Esophagus squamous epithelium (tissue), 5 donors: ENCODE measurements at regions not wholly inside any gene's neighbourhood (a gene's known extent, or its start where the extent isn't known, plus 50 kb on each side); places are given as distances from the start of the nearest gene placed in this dataset.
"Not testable (repeated sequence)": the region's sequence is repeated elsewhere in the genome, so short reads cannot be mapped to it uniquely, and the experiment has no call there.

Experiments
- DNase-seq: peaks from one replicate; lab custom pipeline; 2025; lab: John Stamatoyannopoulos, UW
- H3K27ac ChIP-seq, 4 donors: fragments of 200-600 bp; sonication (generic); one replicate each; pipeline ENCODE4 v1.5.1; 2016 to 2019; ENCODE audit warnings: mild to moderate bottlenecking in 1 of 4
- H3K27me3 ChIP-seq, 4 donors: fragments of 200-600 bp; sonication (generic); 1 replicate in 3 of 4; 2 replicates in 1 of 4; pipeline versions ENCODE4 v1.5.1 to v1.6.0; 2017 to 2021; ENCODE audit warnings: antibody characterized with exemption in 1 of 4
- H3K36me3 ChIP-seq, 3 donors: fragments of 200-600 bp; sonication (generic); one replicate each; pipeline ENCODE4 v1.5.1; 2016 to 2019
- H3K4me1 ChIP-seq, 3 donors: fragments of 200-600 bp; sonication (generic); one replicate each; pipeline ENCODE4 v1.5.1; 2017 to 2019
- H3K4me3 ChIP-seq, 4 donors: fragments of 200-600 bp; sonication (generic); 1 replicate in 3 of 4; 2 replicates in 1 of 4; pipeline ENCODE4 v1.5.1; 2016 to 2019; ENCODE audit warnings: mild to moderate bottlenecking in 2 of 4, moderate library complexity in 1 of 4
- H3K9me3 ChIP-seq, 3 donors: fragments of 200-600 bp; sonication (generic); one replicate each; pipeline ENCODE4 v1.5.1; 2016 to 2019
- CTCF ChIP-seq, 6 experiments: fragments of 450-650 bp in 4 of 6; fragments of 200-600 bp in 2 of 6; sonication (generic) in 2 of 6; IDR thresholded peaks; one replicate each; pipeline ENCODE4 v1.5.1; 2016 to 2019; ENCODE audit warnings: antibody characterized with exemption in 6 of 6, mild to moderate bottlenecking in 4 of 6, moderate library complexity in 4 of 6
- POLR2A ChIP-seq, 4 donors: fragments of 450-650 bp; IDR thresholded peaks; one replicate each; pipeline ENCODE4 v1.6.1; 2017; ENCODE audit warnings: antibody characterized with exemption in 4 of 4, mild to moderate bottlenecking in 4 of 4, moderate library complexity in 3 of 4
- WGBS, 2 donors: methylation state at CpG; one replicate each; pipeline ENCODE4 v1.1.5; 2018; 5-methylcytosine and 5-hydroxymethylcytosine counted together
- intact Hi-C: fragments of 100-400 bp; cut with DNase I; formaldehyde crosslinking; loops from one replicate; pipeline ENCODE4 v1.15.0; 2022
- donor health status: DM: yes; HTN: yes; CAD: no.

DNA sequence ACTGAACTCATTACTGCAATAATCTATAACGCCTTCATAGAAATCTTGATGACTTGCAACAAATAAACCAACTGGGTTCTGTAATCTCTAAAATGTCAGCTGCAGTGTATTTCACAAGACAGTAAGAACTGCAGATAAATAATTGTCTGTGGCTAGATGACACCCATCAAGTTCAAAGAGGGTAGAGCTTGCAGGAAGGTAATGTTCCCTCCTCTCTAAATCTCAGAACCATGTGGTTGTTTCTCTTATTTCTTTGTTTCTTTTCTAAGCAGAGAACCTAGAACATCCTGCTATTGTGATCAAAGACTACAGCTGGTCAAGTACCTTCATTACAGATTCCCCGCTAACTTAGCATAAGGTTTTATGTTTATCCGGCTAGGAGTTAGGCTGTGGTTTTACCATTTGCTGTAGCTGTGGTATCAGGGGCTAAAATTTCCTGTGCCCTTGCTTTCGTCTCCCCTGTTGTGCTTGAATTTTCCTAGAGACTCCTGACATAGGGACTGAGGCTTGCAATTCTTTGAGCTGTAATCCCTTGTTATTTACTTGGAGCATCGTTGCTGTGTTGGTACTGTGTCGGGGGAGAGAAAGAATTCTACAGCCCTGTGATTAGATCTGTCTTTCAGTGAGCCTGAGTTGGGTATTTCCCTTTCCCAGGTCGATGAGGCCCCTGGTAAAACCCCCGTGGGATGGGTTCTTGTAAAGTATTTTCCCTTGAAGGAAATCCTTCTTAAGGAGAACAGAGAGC lies 253.1 kb upstream of the BTG1 start:
- WGBS, 2 donors = 72 to 84% methylated on average over 6 to 7 of the region's 8 CpGs
- intact Hi-C loops = no loop called here

DNA sequence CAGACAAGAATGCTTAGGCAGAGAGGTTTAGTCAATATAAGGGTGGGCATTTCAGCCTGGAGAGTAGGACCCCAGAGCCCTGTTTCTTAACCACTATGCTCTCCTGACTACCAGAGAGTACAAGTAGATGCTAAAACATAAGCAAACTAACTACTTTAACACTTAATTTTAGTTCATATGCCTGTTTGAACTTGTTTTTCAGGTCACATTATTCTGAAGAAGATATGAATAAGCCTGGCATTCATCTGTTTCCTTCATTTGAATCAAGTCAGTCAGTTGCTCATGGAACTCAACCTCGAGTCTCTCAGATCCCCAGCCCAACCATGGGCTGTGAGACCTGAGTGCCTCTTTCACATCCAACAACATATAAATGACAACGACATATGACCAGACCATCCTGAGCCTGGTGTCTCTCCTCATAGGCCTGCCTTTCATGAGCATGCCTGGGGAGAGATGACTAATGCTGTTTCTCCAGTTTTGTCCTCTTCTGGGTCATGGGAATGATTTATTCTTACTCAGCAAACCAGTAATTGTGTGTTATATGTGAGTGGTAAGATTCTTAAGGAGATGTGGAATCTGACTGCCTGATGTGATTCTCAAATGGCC lies 251.1 kb upstream of the BTG1 start:
- H3K4me3 ChIP-seq = no peak overlapping the region
- H3K4me1 ChIP-seq = peaks cover 0 to 56% (median 10%) of the 10 kb centered on the region in 3 donors
- 37 to 38% methylated on average over 2 of the region's 2 CpGs for WGBS, 2 donors
- peak overlapping the region; percentile 49 to 81 (median 68) for H3K27ac ChIP-seq
- H3K27me3 ChIP-seq = no peaks in the 10 kb centered on the region
- peaks cover 0 to 15% (median 4%) of the 10 kb centered on the region in 3 donors for H3K9me3 ChIP-seq
- intact Hi-C loops = no loop called here
- TF ChIP-seq POLR2A (IDR thresholded peaks at IDR 0.05) (no peak), CTCF (IDR thresholded peaks at IDR 0.05) (no peak)
- H3K36me3 ChIP-seq = no peaks in the 10 kb centered on the region
- no peak for DNase-seq

More for the DNA sequence above, 253.1 kb upstream of the BTG1 start:
- no peak overlapping the region for H3K4me3 ChIP-seq
- DNase-seq = no peak
- no peaks in the 10 kb centered on the region for H3K27me3 ChIP-seq
- peak overlapping the region in 3 of 4 donors; percentile 18 to 81 (median 27) for H3K27ac ChIP-seq
- peak in 1 of 4 donors; percentile 49 for TF ChIP-seq POLR2A (IDR thresholded peaks at IDR 0.05)
- no peak for TF ChIP-seq CTCF (IDR thresholded peaks at IDR 0.05)
- peaks cover 0 to 63% (median 17%) of the 10 kb centered on the region in 3 donors for H3K4me1 ChIP-seq
- H3K36me3 ChIP-seq = no peaks in the 10 kb centered on the region
- peaks cover 0 to 5% (median 0%) of the 10 kb centered on the region in 3 donors for H3K9me3 ChIP-seq

GRCh38 chr12:92395322-92395721 lies 249.7 kb upstream of the BTG1 start:
- no peak overlapping the region for H3K27ac ChIP-seq
- no peak overlapping the region for H3K4me3 ChIP-seq
- DNase-seq = no peak
- H3K27me3 ChIP-seq = no peaks in the 10 kb centered on the region
- peaks cover 0 to 15% (median 4%) of the 10 kb centered on the region in 3 donors for H3K9me3 ChIP-seq
- no peaks in the 10 kb centered on the region for H3K36me3 ChIP-seq
- intact Hi-C loops = no loop called here
- WGBS, 2 donors = 89 to 90% methylated on average over 2 of the region's 2 CpGs
- TF ChIP-seq CTCF (IDR thresholded peaks at IDR 0.05) (no peak), POLR2A (IDR thresholded peaks at IDR 0.05) (no peak)
- H3K4me1 ChIP-seq = peaks cover 0 to 55% (median 10%) of the 10 kb centered on the region in 3 donors

GRCh38 chr12:92394895-92395294 lies 249.2 kb upstream of the BTG1 start:
- H3K4me1 ChIP-seq = peaks cover 0 to 55% (median 10%) of the 10 kb centered on the region in 3 donors
- whole genome bisulfite sequencing, 2 donors = 92 to 93% methylated on average over 1 of the region's 1 CpG
- H3K27ac ChIP-seq = no peak overlapping the region
- peaks cover 0 to 15% (median 4%) of the 10 kb centered on the region in 3 donors for H3K9me3 ChIP-seq
- H3K27me3 ChIP-seq = no peaks in the 10 kb centered on the region
- intact Hi-C loops = no loop called here
- H3K4me3 ChIP-seq = no peak overlapping the region
- TF ChIP-seq POLR2A (IDR thresholded peaks at IDR 0.05) (no peak), CTCF (IDR thresholded peaks at IDR 0.05) (no peak)
- no peak for DNase-seq
- no peaks in the 10 kb centered on the region for H3K36me3 ChIP-seq

- TF ChIP-seq POLR2A (IDR thresholded peaks at IDR 0.05) (no peak), CTCF (IDR thresholded peaks at IDR 0.05) (no peak)
- intact Hi-C loops = no loop called here
- Histone ChIP-seq H3K4me1 (peaks cover 0 to 49% (median 10%) of the 10 kb centered on the region in 3 donors), H3K27me3 (no peaks in the 10 kb centered on the region), H3K9me3 (peaks cover 0 to 15% (median 4%) of the 10 kb centered on the region in 3 donors), H3K36me3 (no peaks in the 10 kb centered on the region), H3K27ac (peak overlapping the region in 3 of 4 donors; percentile 3 to 53 (median 5)), H3K4me3 (no peak overlapping the region)
- WGBS, 2 donors = 91 to 99% methylated on average over 6 to 7 of the region's 7 CpGs
- DNase-seq = no peak
These were observed 247.9 kb upstream of the BTG1 start for GRCh38 chr12:92393504-92393903.

- Histone ChIP-seq H3K9me3 (peaks cover 0 to 15% (median 4%) of the 10 kb centered on the region in 3 donors), H3K4me1 (peaks cover 0 to 36% (median 4%) of the 10 kb centered on the region in 3 donors)
- H3K36me3 ChIP-seq, DNase-seq, H3K27me3 ChIP-seq, H3K27ac ChIP-seq, H3K4me3 ChIP-seq, intact Hi-C loops: not testable (repeated sequence)
- WGBS, 2 donors = 95 to 100% methylated on average over 1 of the region's 1 CpG
These were observed 246.1 kb upstream of the BTG1 start for GRCh38 chr12:92391726-92392125.
